GM12874 (cell line): ENCODE measurements at regions not wholly inside any gene's neighbourhood (a gene's known extent, or its start where the extent isn't known, plus 50 kb on each side); places are given as distances from the start of the nearest gene placed in this dataset.

Experiments
- CTCF ChIP-seq: IDR thresholded peaks from 2 replicates; pipeline ENCODE4 v1.5.1; 2011; ENCODE audit warnings: low read depth, mild to moderate bottlenecking, control low read depth, low read length, moderate library complexity; ENCODE audit not compliant: insufficient read depth

GRCh38 chr3:22659651-22660475 is 543.3 kb upstream of the UBE2E2 start:
- TF ChIP-seq CTCF = no peak

- no peak for TF ChIP-seq CTCF
These were observed 542.5 kb upstream of the UBE2E2 start for GRCh38 chr3:22660606-22661005.

GRCh38 chr3:22661121-22661700 is 541.9 kb upstream of the UBE2E2 start:
- TF ChIP-seq CTCF = no peak

GRCh38 chr3:22665528-22665927 is 537.6 kb upstream of the UBE2E2 start:
- no peak for TF ChIP-seq CTCF

- no peak for TF ChIP-seq CTCF
These were observed 536.4 kb upstream of the UBE2E2 start for GRCh38 chr3:22666736-22667135.

GRCh38 chr3:22671848-22672247 is 531.3 kb upstream of the UBE2E2 start:
- no peak for TF ChIP-seq CTCF

- TF ChIP-seq CTCF = no peak
These were observed 518.4 kb upstream of the UBE2E2 start for GRCh38 chr3:22684739-22685138.
